ENCODE measurements at regions not wholly inside any gene's neighbourhood (a gene's known extent, or its start where the extent isn't known, plus 50 kb on each side); places are given as distances from the start of the nearest gene placed in this dataset.

DNA sequence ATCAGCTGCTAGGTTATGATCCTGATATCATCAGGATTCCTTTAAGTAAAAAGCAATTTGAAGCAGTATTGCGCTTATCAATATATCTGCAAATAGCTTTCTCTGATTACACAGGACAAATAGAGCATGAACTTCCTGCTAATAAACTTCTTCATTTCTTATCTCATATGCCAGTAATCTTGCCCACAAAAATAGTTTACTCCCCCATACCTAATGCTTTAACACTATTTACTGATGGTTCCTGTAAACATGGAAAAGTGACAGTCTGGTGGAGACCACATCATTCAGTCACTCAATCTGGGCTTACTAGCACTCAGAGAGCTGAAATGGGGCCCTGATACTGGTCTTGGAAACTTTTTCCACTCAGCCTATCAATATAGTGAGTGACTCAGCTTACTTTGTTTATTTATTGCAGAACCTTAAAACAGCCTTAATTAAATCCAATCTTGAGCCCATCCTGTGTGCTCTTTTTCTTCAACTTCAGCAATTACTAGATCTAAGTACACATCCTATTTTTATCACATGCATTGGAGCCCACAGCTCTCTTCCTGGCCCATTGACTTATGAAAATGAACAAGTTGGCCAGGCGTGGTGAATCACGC lies 1464.3 kb downstream of the UQCRFS1 start:
- ChIA-PET POLR2A (no interaction called here), CTCF (no interaction called here)
- H3K36me3 ChIP-seq (ENCODE audit: control insufficient read depth in 4 of 4, insufficient read depth in 4 of 4, low read length in 3 of 4): peaks cover 0 to 6% (median 0%) of the 10 kb centered on the region in 4 experiments
- no peak for DNase-seq
- H3K9me3 ChIP-seq (ENCODE audit: control extremely low read depth in 1 of 5, control insufficient read depth in 4 of 5, insufficient read depth in 2 of 5, low read depth in 1 of 5, low read length in 4 of 5): peaks cover 0 to 35% (median 3%) of the 10 kb centered on the region in 5 experiments
- H3K27ac ChIP-seq (ENCODE audit: insufficient read depth in 1 of 2, low read depth in 1 of 2, low read length in 2 of 2, poor library complexity in 1 of 2, severe bottlenecking in 2 of 2): no peak overlapping the region
- no peak overlapping the region for H3K4me3 ChIP-seq (ENCODE audit: control insufficient read depth in 1 of 7, extremely low read depth in 1 of 7, insufficient read depth in 4 of 7, low read depth in 2 of 7, low read length in 6 of 7)
- H3K4me1 ChIP-seq (ENCODE audit: control extremely low read depth in 1 of 4, control insufficient read depth in 4 of 4, insufficient read depth in 4 of 4, low read length in 3 of 4): peaks cover 0 to 7% (median 2%) of the 10 kb centered on the region in 4 experiments
- 92% methylated on average over 1 of the region's 3 CpGs for WGBS (ENCODE audit: insufficient coverage)
- H3K27me3 ChIP-seq (replicated peaks in 2 of 5; ENCODE audit: control insufficient read depth in 4 of 5, insufficient read depth in 5 of 5, low read length in 4 of 5): no peaks in the 10 kb centered on the region

- Histone ChIP-seq H3K4me3 (ENCODE audit: control insufficient read depth in 1 of 7, extremely low read depth in 1 of 7, insufficient read depth in 4 of 7, low read depth in 2 of 7, low read length in 6 of 7) (peak overlapping the region in 1 of 7 experiments; percentile 30), H3K36me3 (ENCODE audit: control insufficient read depth in 4 of 4, insufficient read depth in 4 of 4, low read length in 3 of 4) (peaks cover 0 to 8% (median 0%) of the 10 kb centered on the region in 4 experiments), H3K9me3 (ENCODE audit: control extremely low read depth in 1 of 5, control insufficient read depth in 4 of 5, insufficient read depth in 2 of 5, low read depth in 1 of 5, low read length in 4 of 5) (peaks cover 0 to 37% (median 6%) of the 10 kb centered on the region in 5 experiments), H3K27ac (ENCODE audit: insufficient read depth in 1 of 2, low read depth in 1 of 2, low read length in 2 of 2, poor library complexity in 1 of 2, severe bottlenecking in 2 of 2) (no peak overlapping the region), H3K4me1 (ENCODE audit: control extremely low read depth in 1 of 4, control insufficient read depth in 4 of 4, insufficient read depth in 4 of 4, low read length in 3 of 4) (peaks cover 0 to 7% (median 2%) of the 10 kb centered on the region in 4 experiments), H3K27me3 (replicated peaks in 2 of 5; ENCODE audit: control insufficient read depth in 4 of 5, insufficient read depth in 5 of 5, low read length in 4 of 5) (no peaks in the 10 kb centered on the region)
- CTCF ChIA-PET: no interaction called here
- peak in 2 of 3 donors; percentile 46 to 61 for DNase-seq
- 24% methylated on average over 20 of the region's 28 CpGs for WGBS (ENCODE audit: insufficient coverage)
- POLR2A ChIA-PET: no interaction called here
Observed at GRCh38 chr19:27746691-27747380, 1466.1 kb downstream of the UQCRFS1 start.

DNA sequence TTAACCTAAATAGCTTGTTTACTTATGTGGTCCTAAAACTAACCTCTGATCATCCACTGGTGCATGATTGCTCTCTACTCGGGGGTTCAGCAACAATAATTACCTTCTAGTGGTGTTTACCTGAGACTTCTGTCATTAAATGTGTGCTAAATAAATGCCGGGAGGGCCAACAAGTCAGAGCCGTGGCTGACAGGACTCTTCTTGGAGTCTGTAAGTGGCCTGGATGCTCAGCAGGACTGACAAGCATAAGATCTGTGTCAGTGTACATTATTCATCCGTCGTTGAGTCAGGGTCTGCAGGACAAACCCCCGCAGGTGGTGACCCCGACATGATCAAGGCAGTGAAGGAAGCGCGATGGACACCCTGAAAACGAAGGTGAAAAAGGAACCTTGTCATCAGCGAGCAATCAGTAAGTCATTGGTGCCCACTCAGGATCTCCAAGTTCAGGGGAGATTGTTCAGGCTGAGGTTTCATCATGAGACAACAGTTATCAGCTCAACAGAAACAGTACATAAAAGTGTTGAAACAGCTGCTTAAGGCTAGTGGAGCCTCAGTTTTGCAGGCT lies 1466.9 kb downstream of the UQCRFS1 start:
- ChIA-PET POLR2A (no interaction called here), CTCF (no interaction called here)
- no peak overlapping the region for H3K27ac ChIP-seq (ENCODE audit: insufficient read depth in 1 of 2, low read depth in 1 of 2, low read length in 2 of 2, poor library complexity in 1 of 2, severe bottlenecking in 2 of 2)
- no peak overlapping the region for H3K4me3 ChIP-seq (ENCODE audit: control insufficient read depth in 1 of 7, extremely low read depth in 1 of 7, insufficient read depth in 4 of 7, low read depth in 2 of 7, low read length in 6 of 7)
- peaks cover 0 to 8% (median 0%) of the 10 kb centered on the region in 4 experiments for H3K36me3 ChIP-seq (ENCODE audit: control insufficient read depth in 4 of 4, insufficient read depth in 4 of 4, low read length in 3 of 4)
- DNase-seq: no peak
- WGBS (ENCODE audit: insufficient coverage): 96% methylated on average over 11 of the region's 11 CpGs
- peaks cover 0 to 37% (median 7%) of the 10 kb centered on the region in 5 experiments for H3K9me3 ChIP-seq (ENCODE audit: control extremely low read depth in 1 of 5, control insufficient read depth in 4 of 5, insufficient read depth in 2 of 5, low read depth in 1 of 5, low read length in 4 of 5)
- no peaks in the 10 kb centered on the region for H3K27me3 ChIP-seq (replicated peaks in 2 of 5; ENCODE audit: control insufficient read depth in 4 of 5, insufficient read depth in 5 of 5, low read length in 4 of 5)
- peaks cover 0 to 7% (median 2%) of the 10 kb centered on the region in 4 experiments for H3K4me1 ChIP-seq (ENCODE audit: control extremely low read depth in 1 of 4, control insufficient read depth in 4 of 4, insufficient read depth in 4 of 4, low read length in 3 of 4)

- DNase-seq: no peak
- CTCF ChIA-PET: no interaction called here
Observed at GRCh38 chr19:27744926-27745768, 1467.8 kb downstream of the UQCRFS1 start.

GRCh38 chr19:27742041-27742440 lies 1470.9 kb downstream of the UQCRFS1 start:
- Histone ChIP-seq H3K9me3 (ENCODE audit: control extremely low read depth in 1 of 5, control insufficient read depth in 4 of 5, insufficient read depth in 2 of 5, low read depth in 1 of 5, low read length in 4 of 5) (peaks cover 0 to 52% (median 19%) of the 10 kb centered on the region in 5 experiments), H3K36me3 (ENCODE audit: control insufficient read depth in 4 of 4, insufficient read depth in 4 of 4, low read length in 3 of 4) (peaks cover 0 to 29% (median 2%) of the 10 kb centered on the region in 4 experiments), H3K4me3 (ENCODE audit: control insufficient read depth in 1 of 7, extremely low read depth in 1 of 7, insufficient read depth in 4 of 7, low read depth in 2 of 7, low read length in 6 of 7) (no peak overlapping the region), H3K27me3 (replicated peaks in 2 of 5; ENCODE audit: control insufficient read depth in 4 of 5, insufficient read depth in 5 of 5, low read length in 4 of 5) (no peaks in the 10 kb centered on the region), H3K4me1 (ENCODE audit: control extremely low read depth in 1 of 4, control insufficient read depth in 4 of 4, insufficient read depth in 4 of 4, low read length in 3 of 4) (peaks cover 0 to 7% (median 2%) of the 10 kb centered on the region in 4 experiments), H3K27ac (ENCODE audit: insufficient read depth in 1 of 2, low read depth in 1 of 2, low read length in 2 of 2, poor library complexity in 1 of 2, severe bottlenecking in 2 of 2) (no peak overlapping the region)
- 88% methylated on average over 3 of the region's 3 CpGs for WGBS (ENCODE audit: insufficient coverage)
- POLR2A ChIA-PET: no interaction called here
- DNase-seq: no peak
- CTCF ChIA-PET: no interaction called here

More at GRCh38 chr19:27744926-27745768, 1467.8 kb downstream of the UQCRFS1 start:
- H3K9me3 ChIP-seq (ENCODE audit: control extremely low read depth in 1 of 5, control insufficient read depth in 4 of 5, insufficient read depth in 2 of 5, low read depth in 1 of 5, low read length in 4 of 5): peaks cover 0 to 37% (median 7%) of the 10 kb centered on the region in 5 experiments
- H3K27ac ChIP-seq (ENCODE audit: insufficient read depth in 1 of 2, low read depth in 1 of 2, low read length in 2 of 2, poor library complexity in 1 of 2, severe bottlenecking in 2 of 2): no peak overlapping the region
- no peak overlapping the region for H3K4me3 ChIP-seq (ENCODE audit: control insufficient read depth in 1 of 7, extremely low read depth in 1 of 7, insufficient read depth in 4 of 7, low read depth in 2 of 7, low read length in 6 of 7)
- peaks cover 0 to 11% (median under 1%) of the 10 kb centered on the region in 4 experiments for H3K36me3 ChIP-seq (ENCODE audit: control insufficient read depth in 4 of 4, insufficient read depth in 4 of 4, low read length in 3 of 4)
- WGBS (ENCODE audit: insufficient coverage): 96% methylated on average over 10 of the region's 10 CpGs
- POLR2A ChIA-PET: no interaction called here
- no peaks in the 10 kb centered on the region for H3K27me3 ChIP-seq (replicated peaks in 2 of 5; ENCODE audit: control insufficient read depth in 4 of 5, insufficient read depth in 5 of 5, low read length in 4 of 5)
- H3K4me1 ChIP-seq (ENCODE audit: control extremely low read depth in 1 of 4, control insufficient read depth in 4 of 4, insufficient read depth in 4 of 4, low read length in 3 of 4): peaks cover 0 to 7% (median 2%) of the 10 kb centered on the region in 4 experiments

- Histone ChIP-seq H3K36me3 (ENCODE audit: control insufficient read depth in 4 of 4, insufficient read depth in 4 of 4, low read length in 3 of 4) (peaks cover 0 to 29% (median 2%) of the 10 kb centered on the region in 4 experiments), H3K4me3 (ENCODE audit: control insufficient read depth in 1 of 7, extremely low read depth in 1 of 7, insufficient read depth in 4 of 7, low read depth in 2 of 7, low read length in 6 of 7) (no peak overlapping the region), H3K27ac (ENCODE audit: insufficient read depth in 1 of 2, low read depth in 1 of 2, low read length in 2 of 2, poor library complexity in 1 of 2, severe bottlenecking in 2 of 2) (no peak overlapping the region), H3K4me1 (ENCODE audit: control extremely low read depth in 1 of 4, control insufficient read depth in 4 of 4, insufficient read depth in 4 of 4, low read length in 3 of 4) (no peaks in the 10 kb centered on the region), H3K27me3 (replicated peaks in 2 of 5; ENCODE audit: control insufficient read depth in 4 of 5, insufficient read depth in 5 of 5, low read length in 4 of 5) (no peaks in the 10 kb centered on the region), H3K9me3 (ENCODE audit: control extremely low read depth in 1 of 5, control insufficient read depth in 4 of 5, insufficient read depth in 2 of 5, low read depth in 1 of 5, low read length in 4 of 5) (peaks cover 0 to 56% (median 22%) of the 10 kb centered on the region in 5 experiments)
- 95% methylated on average over 8 of the region's 8 CpGs for WGBS (ENCODE audit: insufficient coverage)
- CTCF ChIA-PET: no interaction called here
- DNase-seq: no peak
- POLR2A ChIA-PET: no interaction called here
Observed at GRCh38 chr19:27741236-27741635, 1471.7 kb downstream of the UQCRFS1 start.

All from common myeloid progenitor, CD34-positive (primary cell).